ENCODE measurements at regions not wholly inside any gene's neighbourhood (a gene's known extent, or its start where the extent isn't known, plus 50 kb on each side); places are given as distances from the start of the nearest gene placed in this dataset.

DNA sequence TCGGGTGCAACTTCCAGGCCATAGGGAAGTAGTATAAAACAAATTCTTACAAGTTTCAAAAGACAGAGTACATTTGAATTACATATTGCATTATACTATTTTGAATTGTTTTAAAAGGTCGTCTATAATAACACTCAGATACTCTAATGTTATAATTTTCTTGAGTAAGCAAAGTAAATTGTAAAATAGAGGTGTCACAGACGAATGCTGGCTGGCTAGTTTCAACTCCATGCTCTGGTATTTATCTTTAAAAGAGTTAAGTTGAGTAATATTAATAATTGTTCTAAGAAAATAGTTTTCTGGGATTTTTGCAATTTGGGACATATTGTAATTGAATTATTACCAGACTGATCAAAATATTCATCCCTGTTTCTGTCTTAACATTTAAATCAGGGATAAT, 764.9 kb downstream of the TECRL start:
- ChIA-PET POLR2A (no interaction called here), CTCF (no interaction called here)
- Histone ChIP-seq H3K36me3 (ENCODE audit: control insufficient read depth, insufficient read depth, low read length) (no peaks in the 10 kb centered on the region), H3K27me3 (ENCODE audit: control insufficient read depth, insufficient read depth, low read length) (no peaks in the 10 kb centered on the region), H3K27ac (ENCODE audit: low read length) (no peak overlapping the region), H3K4me3 (ENCODE audit: low read depth in 2 of 2, low read length in 2 of 2) (no peak overlapping the region), H3K9me3 (ENCODE audit: control insufficient read depth, insufficient read depth, low read depth, low read length) (no peaks in the 10 kb centered on the region), H3K4me1 (ENCODE audit: control insufficient read depth, insufficient read depth, low read length) (no peaks in the 10 kb centered on the region)
- intact Hi-C loops (cut with micrococcal nuclease; ENCODE audit: unreplicated experiment): no loop called here
- TF ChIP-seq, protein P1, sequence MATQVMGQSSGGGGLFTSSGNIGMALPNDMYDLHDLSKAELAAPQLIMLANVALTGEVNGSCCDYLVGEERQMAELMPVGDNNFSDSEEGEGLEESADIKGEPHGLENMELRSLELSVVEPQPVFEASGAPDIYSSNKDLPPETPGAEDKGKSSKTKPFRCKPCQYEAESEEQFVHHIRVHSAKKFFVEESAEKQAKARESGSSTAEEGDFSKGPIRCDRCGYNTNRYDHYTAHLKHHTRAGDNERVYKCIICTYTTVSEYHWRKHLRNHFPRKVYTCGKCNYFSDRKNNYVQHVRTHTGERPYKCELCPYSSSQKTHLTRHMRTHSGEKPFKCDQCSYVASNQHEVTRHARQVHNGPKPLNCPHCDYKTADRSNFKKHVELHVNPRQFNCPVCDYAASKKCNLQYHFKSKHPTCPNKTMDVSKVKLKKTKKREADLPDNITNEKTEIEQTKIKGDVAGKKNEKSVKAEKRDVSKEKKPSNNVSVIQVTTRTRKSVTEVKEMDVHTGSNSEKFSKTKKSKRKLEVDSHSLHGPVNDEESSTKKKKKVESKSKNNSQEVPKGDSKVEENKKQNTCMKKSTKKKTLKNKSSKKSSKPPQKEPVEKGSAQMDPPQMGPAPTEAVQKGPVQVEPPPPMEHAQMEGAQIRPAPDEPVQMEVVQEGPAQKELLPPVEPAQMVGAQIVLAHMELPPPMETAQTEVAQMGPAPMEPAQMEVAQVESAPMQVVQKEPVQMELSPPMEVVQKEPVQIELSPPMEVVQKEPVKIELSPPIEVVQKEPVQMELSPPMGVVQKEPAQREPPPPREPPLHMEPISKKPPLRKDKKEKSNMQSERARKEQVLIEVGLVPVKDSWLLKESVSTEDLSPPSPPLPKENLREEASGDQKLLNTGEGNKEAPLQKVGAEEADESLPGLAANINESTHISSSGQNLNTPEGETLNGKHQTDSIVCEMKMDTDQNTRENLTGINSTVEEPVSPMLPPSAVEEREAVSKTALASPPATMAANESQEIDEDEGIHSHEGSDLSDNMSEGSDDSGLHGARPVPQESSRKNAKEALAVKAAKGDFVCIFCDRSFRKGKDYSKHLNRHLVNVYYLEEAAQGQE (IDR thresholded peaks at IDR 0.05; ENCODE audit: insufficient read depth in 1 of 2, low read depth in 2 of 2, low read length in 1 of 2): no peak
- TF ChIP-seq, protein P2, sequence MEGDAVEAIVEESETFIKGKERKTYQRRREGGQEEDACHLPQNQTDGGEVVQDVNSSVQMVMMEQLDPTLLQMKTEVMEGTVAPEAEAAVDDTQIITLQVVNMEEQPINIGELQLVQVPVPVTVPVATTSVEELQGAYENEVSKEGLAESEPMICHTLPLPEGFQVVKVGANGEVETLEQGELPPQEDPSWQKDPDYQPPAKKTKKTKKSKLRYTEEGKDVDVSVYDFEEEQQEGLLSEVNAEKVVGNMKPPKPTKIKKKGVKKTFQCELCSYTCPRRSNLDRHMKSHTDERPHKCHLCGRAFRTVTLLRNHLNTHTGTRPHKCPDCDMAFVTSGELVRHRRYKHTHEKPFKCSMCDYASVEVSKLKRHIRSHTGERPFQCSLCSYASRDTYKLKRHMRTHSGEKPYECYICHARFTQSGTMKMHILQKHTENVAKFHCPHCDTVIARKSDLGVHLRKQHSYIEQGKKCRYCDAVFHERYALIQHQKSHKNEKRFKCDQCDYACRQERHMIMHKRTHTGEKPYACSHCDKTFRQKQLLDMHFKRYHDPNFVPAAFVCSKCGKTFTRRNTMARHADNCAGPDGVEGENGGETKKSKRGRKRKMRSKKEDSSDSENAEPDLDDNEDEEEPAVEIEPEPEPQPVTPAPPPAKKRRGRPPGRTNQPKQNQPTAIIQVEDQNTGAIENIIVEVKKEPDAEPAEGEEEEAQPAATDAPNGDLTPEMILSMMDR (IDR thresholded peaks at IDR 0.05): no peak
- TF ChIP-seq TCF7L2 (IDR thresholded peaks at IDR 0.05; ENCODE audit: low read depth, low read length): no peak
- TF ChIP-seq POLR2AphosphoS5 (IDR thresholded peaks at IDR 0.05; ENCODE audit: low read depth, low read length): no peak
- no peak for TF ChIP-seq SIN3A (IDR thresholded peaks at IDR 0.05; ENCODE audit: borderline replicate concordance, insufficient read depth, low read depth, low read length)
- ATAC-seq (no peak), DNase-seq (ENCODE audit: low read depth, low spot score) (no peak)
- in situ Hi-C loops (cut with HindIII; ENCODE audit: low pct_unique_long_range_greater_than_20kb, low sequenced_read_pairs): no loop called here
- BruUV-seq (replicated peaks): no TSS peak

DNA sequence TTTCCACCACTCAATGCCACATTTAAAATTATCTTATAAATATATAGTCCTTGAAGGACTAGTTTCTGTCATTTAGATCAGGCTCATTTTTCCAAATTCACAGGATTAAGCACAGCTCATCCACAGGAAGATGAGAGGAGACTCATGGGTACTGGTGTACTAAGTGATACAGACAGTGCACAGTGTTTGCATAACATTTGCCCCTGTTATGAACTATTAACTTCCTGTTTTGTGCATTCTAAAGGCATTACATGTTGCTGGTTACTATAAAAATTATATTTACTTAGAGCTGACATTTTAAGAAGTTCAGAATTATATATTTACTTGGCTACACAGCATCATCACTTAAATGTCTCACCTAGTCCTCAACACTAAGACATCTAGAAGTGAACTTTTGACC, 772.0 kb downstream of the TECRL start:
- Histone ChIP-seq H3K36me3 (ENCODE audit: control insufficient read depth, insufficient read depth, low read length) (no peaks in the 10 kb centered on the region), H3K27ac (ENCODE audit: low read length) (no peak overlapping the region), H3K4me3 (ENCODE audit: low read depth in 2 of 2, low read length in 2 of 2) (no peak overlapping the region), H3K27me3 (ENCODE audit: control insufficient read depth, insufficient read depth, low read length) (no peaks in the 10 kb centered on the region), H3K4me1 (ENCODE audit: control insufficient read depth, insufficient read depth, low read length) (no peaks in the 10 kb centered on the region), H3K9me3 (ENCODE audit: control insufficient read depth, insufficient read depth, low read depth, low read length) (no peaks in the 10 kb centered on the region)
- in situ Hi-C loops (cut with HindIII; ENCODE audit: low pct_unique_long_range_greater_than_20kb, low sequenced_read_pairs) (no loop called here), intact Hi-C loops (cut with micrococcal nuclease; ENCODE audit: unreplicated experiment) (no loop called here)
- TF ChIP-seq SIN3A (IDR thresholded peaks at IDR 0.05; ENCODE audit: borderline replicate concordance, insufficient read depth, low read depth, low read length) (no peak), TCF7L2 (IDR thresholded peaks at IDR 0.05; ENCODE audit: low read depth, low read length) (no peak), POLR2AphosphoS5 (IDR thresholded peaks at IDR 0.05; ENCODE audit: low read depth, low read length) (no peak)
- TF ChIP-seq, protein P1 (IDR thresholded peaks at IDR 0.05; ENCODE audit: insufficient read depth in 1 of 2, low read depth in 2 of 2, low read length in 1 of 2): no peak
- TF ChIP-seq, protein P2 (IDR thresholded peaks at IDR 0.05): no peak
- POLR2A ChIA-PET: no interaction called here
- CTCF ChIA-PET: no interaction called here
- ATAC-seq: no peak
- BruUV-seq (replicated peaks): no TSS peak
- no peak for DNase-seq (ENCODE audit: low read depth, low spot score)

Measured in Panc1 (cell line).